ENCODE measurements at regions not wholly inside any gene's neighbourhood (a gene's known extent, or its start where the extent isn't known, plus 50 kb on each side); places are given as distances from the start of the nearest gene placed in this dataset.

DNA sequence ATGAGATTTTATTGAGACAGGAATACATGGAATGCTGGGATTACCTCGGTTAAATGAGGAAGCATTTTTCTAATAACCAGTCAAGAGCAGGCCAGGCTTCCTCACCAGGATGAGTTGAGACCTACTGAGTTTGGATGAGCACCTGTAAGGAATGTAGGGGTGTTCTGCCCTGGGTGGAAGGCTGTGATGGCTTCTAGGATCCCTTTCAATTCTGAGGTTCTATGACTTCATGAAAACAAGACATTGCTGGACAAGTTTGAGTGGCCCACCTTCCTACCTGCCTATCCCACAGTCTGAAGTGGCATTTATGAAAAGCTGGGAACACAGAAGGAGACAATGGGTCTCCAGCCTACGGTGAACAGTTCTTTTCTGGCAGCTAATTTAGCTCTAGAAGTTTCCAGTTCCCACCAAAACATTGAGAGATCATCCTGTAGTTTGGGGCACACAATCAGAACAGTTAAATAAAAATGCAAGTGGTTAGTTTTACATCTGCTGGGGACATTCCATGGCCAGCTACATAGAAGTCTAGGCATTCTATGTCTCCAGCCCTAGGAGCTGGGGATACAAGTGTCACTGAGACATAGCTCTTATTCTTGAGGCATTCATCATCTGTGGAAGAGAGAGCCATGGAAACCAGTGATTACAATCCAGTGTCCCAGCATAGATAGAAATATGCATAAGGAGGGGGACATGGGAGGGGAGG lies 51.3 kb upstream of the TSPAN2 start:
- no peak for DNase-seq (ENCODE audit: low spot score)

DNA sequence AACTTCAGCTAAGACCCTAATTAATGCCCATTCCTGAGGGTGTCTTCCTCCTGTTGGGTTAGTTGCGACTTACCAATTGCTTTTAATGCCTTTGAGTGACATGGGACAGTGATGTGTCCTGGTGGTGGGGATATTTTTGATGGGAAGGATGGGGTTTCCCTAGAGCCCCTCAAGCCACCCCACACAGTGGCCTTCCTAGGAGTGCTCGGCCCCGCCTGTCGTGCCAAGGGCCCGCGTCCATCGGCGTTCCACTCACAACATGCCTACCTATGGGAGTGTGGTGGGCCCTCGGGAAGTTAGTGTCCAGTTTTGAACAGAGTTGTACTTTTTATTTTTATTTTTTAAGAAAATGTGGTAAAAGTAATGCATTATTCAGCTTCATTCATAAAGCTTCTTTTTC lies 50.1 kb upstream of the TSPAN2 start:
- no peak for DNase-seq (ENCODE audit: low spot score)
